Stimulated activated CD8-positive, alpha-beta memory T cell treated with anti-CD3 and anti-CD28 coated beads, Interleukin-2, amount 100 ng/mL, for 48 hours (primary cell): ENCODE measurements at regions not wholly inside any gene's neighbourhood (a gene's known extent, or its start where the extent isn't known, plus 50 kb on each side); places are given as distances from the start of the nearest gene placed in this dataset.
"Not testable (repeated sequence)": the region's sequence is repeated elsewhere in the genome, so short reads cannot be mapped to it uniquely, and the experiment has no call there.

ENCODE experiments used
- DNase-seq, 2 donors: peaks; one replicate each; pipeline ENCODE4 v3.0.0-alpha.2; 2020; ENCODE audit warnings: low read depth in 2 of 2

- DNase-seq: not testable (repeated sequence)
Observed at GRCh38 chr1:29755412-29756015, 519.2 kb downstream of the PTPRU start.

- DNase-seq: no peak
Observed at GRCh38 chr1:29754573-29755375, 518.5 kb downstream of the PTPRU start.

- no peak for DNase-seq
Observed at GRCh38 chr1:29753771-29754572, 517.6 kb downstream of the PTPRU start.

- DNase-seq: no peak
Observed at GRCh38 chr1:29753244-29753643, 516.9 kb downstream of the PTPRU start.

GRCh38 chr1:29752141-29752540 lies 515.8 kb downstream of the PTPRU start:
- DNase-seq: no peak

GRCh38 chr1:29749024-29749945 lies 513.0 kb downstream of the PTPRU start:
- no peak for DNase-seq

- DNase-seq: no peak
Observed at GRCh38 chr1:29747196-29747595, 510.9 kb downstream of the PTPRU start.

- DNase-seq: no peak
Observed at GRCh38 chr1:29746076-29746665, 509.8 kb downstream of the PTPRU start.

GRCh38 chr1:29744684-29745490 lies 508.6 kb downstream of the PTPRU start:
- DNase-seq: no peak

- no peak for DNase-seq
Observed at GRCh38 chr1:29743931-29744330, 507.6 kb downstream of the PTPRU start.

- DNase-seq: no peak
Observed at GRCh38 chr1:29743264-29743663, 506.9 kb downstream of the PTPRU start.

GRCh38 chr1:29739176-29739575 lies 502.9 kb downstream of the PTPRU start:
- no peak for DNase-seq

- DNase-seq: no peak
Observed at GRCh38 chr1:29736582-29737188, 500.4 kb downstream of the PTPRU start.

- DNase-seq: no peak
Observed at GRCh38 chr1:29732453-29732852, 496.1 kb downstream of the PTPRU start.

- no peak for DNase-seq
Observed at GRCh38 chr1:29730623-29731022, 494.3 kb downstream of the PTPRU start.

GRCh38 chr1:29729281-29729680 lies 493.0 kb downstream of the PTPRU start:
- no peak for DNase-seq

- no peak for DNase-seq
Observed at GRCh38 chr1:29728703-29729102, 492.4 kb downstream of the PTPRU start.

GRCh38 chr1:29725262-29725661 lies 488.9 kb downstream of the PTPRU start:
- no peak for DNase-seq

- DNase-seq: no peak
Observed at GRCh38 chr1:29722598-29722997, 486.3 kb downstream of the PTPRU start.

GRCh38 chr1:29719253-29719652 lies 482.9 kb downstream of the PTPRU start:
- DNase-seq: no peak
